PC-3 (cell line): ENCODE measurements at regions not wholly inside any gene's neighbourhood (a gene's known extent, or its start where the extent isn't known, plus 50 kb on each side); places are given as distances from the start of the nearest gene placed in this dataset.

Experiments used
- CTCF ChIP-seq: fragments of 300-600 bp; sonication (generic); conservative IDR thresholded peaks from 2 replicates; pipeline ENCODE4 v1.5.1; 2017; ENCODE audit warnings: antibody characterized with exemption, low read depth, mild to moderate bottlenecking, low read length
- EZH2 ChIP-seq: fragments of 300-600 bp; sonication (generic); IDR thresholded peaks from one replicate; pipeline ENCODE4 v1.6.1; 2017; ENCODE audit warnings: antibody characterized with exemption, mild to moderate bottlenecking, low read length; ENCODE audit not compliant: unreplicated experiment
- EZH2phosphoT487 ChIP-seq: fragments of 300-600 bp; sonication (generic); IDR thresholded peaks from 2 replicates; pipeline ENCODE4 v1.6.1; 2018; ENCODE audit warnings: mild to moderate bottlenecking, antibody characterized with exemption, low read length, borderline replicate concordance

DNA sequence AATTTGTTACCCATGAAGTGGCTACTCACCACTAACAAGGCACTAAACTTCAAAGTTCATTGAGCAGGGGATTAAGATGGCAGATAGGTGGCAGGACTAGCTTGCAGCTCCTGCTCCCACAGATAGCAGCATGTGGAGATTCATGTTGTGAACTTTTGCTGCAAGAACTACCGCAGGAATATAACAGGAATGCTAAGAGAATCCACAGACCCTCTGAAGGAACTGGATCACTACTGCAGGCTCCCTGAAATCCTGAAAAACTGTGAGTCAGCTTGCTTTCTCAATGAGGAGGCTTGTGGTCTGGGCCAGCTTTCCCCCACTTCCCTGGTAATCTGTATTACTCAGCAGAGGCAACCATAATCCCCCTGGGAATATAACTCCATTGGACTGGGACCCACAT is 118.5 kb upstream of the VCX2 start:
- TF ChIP-seq CTCF = no peak
- TF ChIP-seq EZH2 = no peak
- no peak for TF ChIP-seq EZH2phosphoT487
